HepG2 (cell line): ENCODE measurements at regions not wholly inside any gene's neighbourhood (a gene's known extent, or its start where the extent isn't known, plus 50 kb on each side); places are given as distances from the start of the nearest gene placed in this dataset.

ENCODE experiments used
- ATAC-seq: fragments of 200-7000 bp; cut with Tn5 transposase; 3 replicates; pipeline ENCODE4 v1.9.1; 2020; ENCODE audit warnings: mild to moderate bottlenecking, moderate library complexity
- BruUV-seq: library from RNA; stranded (reverse); fragments of 400-500 nt; replicated peaks from 2 replicates; lab custom pipeline; 2021; lab: Mats Ljungman, UMichigan
- CTCF ChIA-PET: fragments of 300-600 bp; formaldehyde crosslinking; extraction: SDS; loops from one replicate; lab custom pipeline; 2021; ENCODE audit warnings: low total read pairs, inconsistent platforms, low intra/inter-chr PET ratio; lab: Yijun Ruan, JAX
- POLR2A ChIA-PET: fragments of 350-600 bp; sonication (Branson Sonifier 250); formaldehyde crosslinking; loops from one replicate; lab custom pipeline; 2020; ENCODE audit warnings: antibody characterized with exemption, inconsistent platforms; lab: Yijun Ruan, JAX
- DNase-seq: peaks from one replicate; pipeline ENCODE4 v3.0.0-alpha.2; 2015; ENCODE audit warnings: low spot score
- FAIRE-seq: peaks from 3 replicates; lab custom pipeline; 2011; peaks lifted over from hg19 to GRCh38; lab: Jason Lieb, UNC
- H2AFZ ChIP-seq: one replicate; pipeline ENCODE4 v1.6.1; 2011; ENCODE audit warnings: low read length, inconsistent platforms
- H3K27ac ChIP-seq: fragments of 300-600 bp; 3 replicates; pipeline ENCODE4 v1.8.0; 2011; ENCODE audit warnings: mixed run types, mild to moderate bottlenecking, mixed read lengths, low read length, inconsistent platforms; ENCODE audit not compliant: insufficient read depth; ENCODE audit errors: extremely low read length
- H3K27me3 ChIP-seq, 2 experiments: fragments of 200-600 bp in 1 of 2; 2 replicates in 1 of 2; 3 replicates in 1 of 2; pipeline versions ENCODE4 v1.6.0 to v1.8.0; 2011; ENCODE audit warnings: low read length in 2 of 2, mild to moderate bottlenecking in 2 of 2, moderate library complexity in 2 of 2, inconsistent platforms in 1 of 2; ENCODE audit not compliant: insufficient read depth in 2 of 2, control insufficient read depth in 1 of 2
- H3K36me3 ChIP-seq, 2 experiments: fragments of 200-600 bp in 1 of 2; replicated peaks in 1 of 2; 2 replicates in 1 of 2; 3 replicates in 1 of 2; pipeline versions ENCODE4 v1.5.1 to v1.8.0; 2011; ENCODE audit warnings: low read length in 2 of 2, inconsistent platforms in 1 of 2; ENCODE audit not compliant: insufficient read depth in 2 of 2, control insufficient read depth in 1 of 2
- H3K4me1 ChIP-seq: 2 replicates; pipeline ENCODE4 v1.5.1; 2012; ENCODE audit warnings: low read length, inconsistent platforms; ENCODE audit not compliant: insufficient read depth
- H3K4me2 ChIP-seq: 2 replicates; pipeline ENCODE4 v1.6.0; 2011; ENCODE audit warnings: low read depth, low read length, inconsistent platforms
- H3K4me3 ChIP-seq, 3 experiments: fragments of 200-600 bp in 1 of 3; sonication (generic), shearing (Covaris generic) in 1 of 3; replicated peaks in 1 of 3; 2 replicates each; pipeline ENCODE4 v1.5.1; 2011 to 2016; ENCODE audit warnings: low read length in 3 of 3, inconsistent platforms in 2 of 3, low read depth in 2 of 3, mild to moderate bottlenecking in 2 of 3, control low read depth in 1 of 3, mixed read lengths in 1 of 3; ENCODE audit not compliant: insufficient read depth in 1 of 3
- H3K79me2 ChIP-seq: one replicate; pipeline ENCODE4 v1.6.1; 2011; ENCODE audit warnings: low read length, inconsistent platforms; ENCODE audit not compliant: insufficient read depth
- H3K9ac ChIP-seq: 2 replicates; pipeline ENCODE4 v1.6.0; 2011; ENCODE audit warnings: mild to moderate bottlenecking, low read depth, low read length, inconsistent platforms; ENCODE audit not compliant: insufficient read depth
- H3K9me3 ChIP-seq: 2 replicates; pipeline ENCODE4 v1.5.1; 2012; ENCODE audit warnings: mild to moderate bottlenecking, low read length
- H4K20me1 ChIP-seq: 2 replicates; pipeline ENCODE4 v1.6.0; 2011; ENCODE audit warnings: inconsistent platforms, mild to moderate bottlenecking, low read length, moderate library complexity; ENCODE audit not compliant: insufficient read depth
- ATF7-NPFF ChIP-seq: sonication (generic); formaldehyde crosslinking; IDR thresholded peaks from 2 replicates; pipeline ENCODE4 v1.8.1; 2023; ENCODE audit warnings: mild to moderate bottlenecking, low read depth, missing genetic modification reagents, moderate library complexity
- BRD4 ChIP-seq: sonication (generic); formaldehyde crosslinking; IDR thresholded peaks from 2 replicates; pipeline ENCODE4 v1.4.0; 2020; ENCODE audit warnings: missing genetic modification reagents
- KAT2B ChIP-seq: fragments of 150-350 bp; IDR thresholded peaks from 2 replicates; pipeline ENCODE4 v1.6.1; 2014; ENCODE audit warnings: low read depth, low read length, borderline replicate concordance
- MAFF ChIP-seq: IDR thresholded peaks from 2 replicates; pipeline ENCODE4 v1.6.1; 2011; ENCODE audit warnings: low read depth, low read length, improper control_type of control experiment
- MAFK ChIP-seq, 2 experiments: IDR thresholded peaks in 1 of 2; conservative IDR thresholded peaks in 1 of 2; 2 replicates each; pipeline ENCODE4 v1.6.1; 2011; ENCODE audit warnings: improper control_type of control experiment in 2 of 2, low read length in 2 of 2
- NCOA1 ChIP-seq: sonication (generic); formaldehyde crosslinking; IDR thresholded peaks from 2 replicates; pipeline ENCODE4 v1.9.0; 2021; ENCODE audit warnings: missing genetic modification reagents
- NFYC ChIP-seq: IDR thresholded peaks from 2 replicates; pipeline ENCODE4 v1.6.1; 2016; ENCODE audit warnings: missing genetic modification reagents, missing compliant biosample characterization
- PTBP1 ChIP-seq: fragments of 200-400 bp; formaldehyde crosslinking; IDR thresholded peaks from 2 replicates; pipeline ENCODE4 v1.6.1; 2018; ENCODE audit warnings: low read length, low read depth; ENCODE audit not compliant: poor library complexity, severe bottlenecking
- RBFOX2 ChIP-seq: fragments of 200-400 bp; formaldehyde crosslinking; IDR thresholded peaks from 2 replicates; pipeline ENCODE4 v1.6.1; 2017; ENCODE audit warnings: low read depth, mild to moderate bottlenecking, low read length
- RCOR2 ChIP-seq: IDR thresholded peaks from 2 replicates; pipeline ENCODE4 v1.6.1; 2016; ENCODE audit warnings: missing biosample characterization, missing genetic modification reagents
- RORA ChIP-seq: sonication (generic); formaldehyde crosslinking; IDR thresholded peaks from 2 replicates; pipeline ENCODE4 v1.5.0; 2020; ENCODE audit warnings: mild to moderate bottlenecking, missing genetic modification reagents, moderate library complexity
- SETDB1 ChIP-seq: sonication (generic); formaldehyde crosslinking; IDR thresholded peaks from 2 replicates; pipeline ENCODE4 v1.5.1; 2020; ENCODE audit warnings: missing genetic modification reagents, mild to moderate bottlenecking, borderline replicate concordance
- TOE1 ChIP-seq: sonication (generic); formaldehyde crosslinking; IDR thresholded peaks from 2 replicates; pipeline ENCODE4 v1.4.0; 2020; ENCODE audit warnings: mild to moderate bottlenecking, missing genetic modification reagents
- TSC22D2 ChIP-seq: sonication (generic); formaldehyde crosslinking; IDR thresholded peaks from 2 replicates; pipeline ENCODE4 v1.5.1; 2020; ENCODE audit warnings: missing genetic modification reagents, mild to moderate bottlenecking, borderline replicate concordance
- YEATS2 ChIP-seq: sonication (generic); formaldehyde crosslinking; IDR thresholded peaks from 2 replicates; pipeline ENCODE4 v1.4.0; 2020; ENCODE audit warnings: missing genetic modification reagents, borderline replicate concordance
- ZEB1 ChIP-seq: IDR thresholded peaks from 2 replicates; pipeline ENCODE4 v1.6.1; 2012; ENCODE audit warnings: mild to moderate bottlenecking, low read depth, inconsistent platforms; ENCODE audit not compliant: insufficient replicate concordance
- ZFX ChIP-seq: sonication (generic); formaldehyde crosslinking; IDR thresholded peaks from 2 replicates; pipeline ENCODE4 v1.4.0; 2020; ENCODE audit warnings: mild to moderate bottlenecking, low read depth, missing genetic modification reagents, moderate library complexity
- ZNF160 ChIP-seq: sonication (generic); formaldehyde crosslinking; IDR thresholded peaks from 2 replicates; pipeline ENCODE4 v1.8.0; 2022; ENCODE audit warnings: mild to moderate bottlenecking, inconsistent platforms, missing genetic modification reagents
- ZNF280B ChIP-seq: sonication (generic); formaldehyde crosslinking; IDR thresholded peaks from 2 replicates; pipeline ENCODE4 v1.5.0; 2020; ENCODE audit warnings: missing genetic modification reagents, mild to moderate bottlenecking, borderline replicate concordance
- ZNF383 ChIP-seq: sonication (generic); formaldehyde crosslinking; IDR thresholded peaks from 2 replicates; pipeline ENCODE4 v1.4.0; 2020; ENCODE audit warnings: missing genetic modification reagents, mild to moderate bottlenecking, borderline replicate concordance
- ZNF576 ChIP-seq: sonication (generic); formaldehyde crosslinking; IDR thresholded peaks from 2 replicates; pipeline ENCODE4 v1.4.0; 2020; ENCODE audit warnings: mild to moderate bottlenecking, missing genetic modification reagents
- WGBS: methylation state at CpG from one replicate; pipeline ENCODE4 v1.1.6; 2017; ENCODE audit warnings: low lambda C conversion rate; 5-methylcytosine and 5-hydroxymethylcytosine counted together
- in situ Hi-C: cut with HindIII; loops from 2 replicates; pipeline ENCODE4 v1.10.0; 2017; ENCODE audit warnings: low pct_unique_long_range_greater_than_20kb; ENCODE audit not compliant: extremely low pct_ligation_motif_present
- intact Hi-C: fragments of 100-400 bp; cut with micrococcal nuclease; formaldehyde crosslinking; loops from one replicate; pipeline ENCODE4 v1.10.0; 2022; ENCODE audit not compliant: unreplicated experiment
- TF ChIP-seq, protein P1 (sequence below): IDR thresholded peaks from 2 replicates; pipeline ENCODE4 v1.6.1; 2016; ENCODE audit warnings: control low read depth

DNA sequence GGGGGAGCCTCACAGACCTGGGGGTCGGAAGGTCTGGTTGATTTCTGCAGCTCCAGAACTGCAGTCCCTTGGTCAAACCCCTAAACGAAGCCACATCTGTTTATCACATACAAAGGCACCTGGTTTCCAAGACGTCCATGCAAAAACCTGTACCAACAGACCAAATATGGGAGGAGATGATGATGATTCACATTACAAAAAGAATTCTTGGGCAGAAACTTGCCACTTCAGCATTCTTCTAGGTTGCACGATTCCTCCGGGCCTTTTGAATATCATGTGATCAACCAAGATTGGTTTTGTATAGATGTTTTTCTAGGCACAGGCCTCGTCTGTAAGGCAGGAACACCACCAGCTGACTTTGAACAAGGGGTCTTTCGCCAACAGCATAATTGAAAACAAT lies 466.3 kb downstream of the SOX9 start:
- intact Hi-C loops (no loop called here), in situ Hi-C loops (no loop called here)
- Histone ChIP-seq H3K4me3 (no peak overlapping the region), H3K27me3 (no peaks in the 10 kb centered on the region; a peak in 1 of 5 replicates), H3K36me3 (0 out of 5 replicates have a peak, but pooled peaks cover 2 to 4% of the 10 kb centered on the region in 2 experiments), H2AFZ (no peak overlapping the region), H3K4me1 (peaks cover 39% of the 10 kb centered on the region), H3K9me3 (no peaks in the 10 kb centered on the region), H3K9ac (no peak overlapping the region), H4K20me1 (peaks cover 10% of the 10 kb centered on the region; the same call in 1 of the 2 replicates), H3K79me2 (peaks cover 89% of the 10 kb centered on the region), H3K27ac (no peak overlapping the region), H3K4me2 (peak overlapping the region; percentile 90)
- TF ChIP-seq TOE1 (CRISPR knock-in tag) (no peak), BRD4 (CRISPR knock-in tag) (no peak), ZNF576 (CRISPR knock-in tag) (no peak), TSC22D2 (CRISPR knock-in tag) (no peak), RCOR2 (CRISPR knock-in tag) (no peak), ZNF160 (CRISPR knock-in tag) (no peak), PTBP1 (no peak), ATF7-NPFF (no peak), KAT2B (no peak), NFYC (CRISPR knock-in tag) (no peak), ZNF383 (CRISPR knock-in tag) (no peak), NCOA1 (CRISPR knock-in tag) (no peak), ZEB1 (no peak), SETDB1 (CRISPR knock-in tag) (no peak), MAFK (conservative IDR thresholded peaks at IDR 0.05 in 1 of 2, IDR thresholded peaks at IDR 0.05 in 1 of 2; ENCODE audit: low read length in 2 of 2) (peak; percentile 77), MAFF (peak; percentile 68), YEATS2 (no peak), ZNF280B (CRISPR knock-in tag) (no peak), RBFOX2 (0 out of 2 replicates have a peak, but pooled peaks have one; percentile 2), ZFX (0 out of 2 replicates have a peak, but pooled peaks have one; percentile 2), RORA (CRISPR knock-in tag) (no peak)
- TF ChIP-seq, protein P1, sequence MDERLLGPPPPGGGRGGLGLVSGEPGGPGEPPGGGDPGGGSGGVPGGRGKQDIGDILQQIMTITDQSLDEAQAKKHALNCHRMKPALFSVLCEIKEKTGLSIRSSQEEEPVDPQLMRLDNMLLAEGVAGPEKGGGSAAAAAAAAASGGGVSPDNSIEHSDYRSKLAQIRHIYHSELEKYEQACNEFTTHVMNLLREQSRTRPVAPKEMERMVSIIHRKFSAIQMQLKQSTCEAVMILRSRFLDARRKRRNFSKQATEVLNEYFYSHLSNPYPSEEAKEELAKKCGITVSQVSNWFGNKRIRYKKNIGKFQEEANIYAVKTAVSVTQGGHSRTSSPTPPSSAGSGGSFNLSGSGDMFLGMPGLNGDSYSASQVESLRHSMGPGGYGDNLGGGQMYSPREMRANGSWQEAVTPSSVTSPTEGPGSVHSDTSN (CRISPR knock-in tag) = no peak
- ChIA-PET POLR2A (interaction anchor here (2.4 to 4.4 kb wide), 2 partner anchors 16 to 30 kb away, joined by 11 to 26 read pairs; no protein-coding TSS in a partner anchor), CTCF (no interaction called here)
- ATAC-seq (no peak), DNase-seq (no peak), FAIRE-seq (no peak)
- WGBS = 84% methylated on average over 7 of the region's 7 CpGs
- BruUV-seq = no TSS peak
